HepG2 (cell line): ENCODE measurements at regions not wholly inside any gene's neighbourhood (a gene's known extent, or its start where the extent isn't known, plus 50 kb on each side); places are given as distances from the start of the nearest gene placed in this dataset.
A peak's percentile ranks its signal among the peaks of the same experiment; 100 is the strongest.

Source experiments
- ATAC-seq: fragments of 200-7000 bp; cut with Tn5 transposase; 3 replicates; pipeline ENCODE4 v1.9.1; 2020; ENCODE audit warnings: mild to moderate bottlenecking, moderate library complexity
- BruUV-seq: library from RNA; stranded (reverse); fragments of 400-500 nt; replicated peaks from 2 replicates; lab custom pipeline; 2021; lab: Mats Ljungman, UMichigan
- CTCF ChIA-PET: fragments of 300-600 bp; formaldehyde crosslinking; extraction: SDS; loops from one replicate; lab custom pipeline; 2021; ENCODE audit warnings: low total read pairs, inconsistent platforms, low intra/inter-chr PET ratio; lab: Yijun Ruan, JAX
- POLR2A ChIA-PET: fragments of 350-600 bp; sonication (Branson Sonifier 250); formaldehyde crosslinking; loops from one replicate; lab custom pipeline; 2020; ENCODE audit warnings: antibody characterized with exemption, inconsistent platforms; lab: Yijun Ruan, JAX
- DNase-seq: peaks from one replicate; pipeline ENCODE4 v3.0.0-alpha.2; 2015; ENCODE audit warnings: low spot score
- FAIRE-seq: peaks from 3 replicates; lab custom pipeline; 2011; peaks lifted over from hg19 to GRCh38; lab: Jason Lieb, UNC
- H2AFZ ChIP-seq: one replicate; pipeline ENCODE4 v1.6.1; 2011; ENCODE audit warnings: low read length, inconsistent platforms
- H3K27ac ChIP-seq: fragments of 300-600 bp; 3 replicates; pipeline ENCODE4 v1.8.0; 2011; ENCODE audit warnings: mixed run types, mild to moderate bottlenecking, mixed read lengths, low read length, inconsistent platforms; ENCODE audit not compliant: insufficient read depth; ENCODE audit errors: extremely low read length
- H3K27me3 ChIP-seq, 2 experiments: fragments of 200-600 bp in 1 of 2; 2 replicates in 1 of 2; 3 replicates in 1 of 2; pipeline versions ENCODE4 v1.6.0 to v1.8.0; 2011; ENCODE audit warnings: low read length in 2 of 2, mild to moderate bottlenecking in 2 of 2, moderate library complexity in 2 of 2, inconsistent platforms in 1 of 2; ENCODE audit not compliant: insufficient read depth in 2 of 2, control insufficient read depth in 1 of 2
- H3K36me3 ChIP-seq, 2 experiments: fragments of 200-600 bp in 1 of 2; replicated peaks in 1 of 2; 2 replicates in 1 of 2; 3 replicates in 1 of 2; pipeline versions ENCODE4 v1.5.1 to v1.8.0; 2011; ENCODE audit warnings: low read length in 2 of 2, inconsistent platforms in 1 of 2; ENCODE audit not compliant: insufficient read depth in 2 of 2, control insufficient read depth in 1 of 2
- H3K4me1 ChIP-seq: 2 replicates; pipeline ENCODE4 v1.5.1; 2012; ENCODE audit warnings: low read length, inconsistent platforms; ENCODE audit not compliant: insufficient read depth
- H3K4me2 ChIP-seq: 2 replicates; pipeline ENCODE4 v1.6.0; 2011; ENCODE audit warnings: low read depth, low read length, inconsistent platforms
- H3K4me3 ChIP-seq, 3 experiments: fragments of 200-600 bp in 1 of 3; sonication (generic), shearing (Covaris generic) in 1 of 3; replicated peaks in 1 of 3; 2 replicates each; pipeline ENCODE4 v1.5.1; 2011 to 2016; ENCODE audit warnings: low read length in 3 of 3, inconsistent platforms in 2 of 3, low read depth in 2 of 3, mild to moderate bottlenecking in 2 of 3, control low read depth in 1 of 3, mixed read lengths in 1 of 3; ENCODE audit not compliant: insufficient read depth in 1 of 3
- H3K79me2 ChIP-seq: one replicate; pipeline ENCODE4 v1.6.1; 2011; ENCODE audit warnings: low read length, inconsistent platforms; ENCODE audit not compliant: insufficient read depth
- H3K9ac ChIP-seq: 2 replicates; pipeline ENCODE4 v1.6.0; 2011; ENCODE audit warnings: mild to moderate bottlenecking, low read depth, low read length, inconsistent platforms; ENCODE audit not compliant: insufficient read depth
- H3K9me3 ChIP-seq: 2 replicates; pipeline ENCODE4 v1.5.1; 2012; ENCODE audit warnings: mild to moderate bottlenecking, low read length
- H4K20me1 ChIP-seq: 2 replicates; pipeline ENCODE4 v1.6.0; 2011; ENCODE audit warnings: inconsistent platforms, mild to moderate bottlenecking, low read length, moderate library complexity; ENCODE audit not compliant: insufficient read depth
- AKAP8 ChIP-seq: sonication (generic); formaldehyde crosslinking; IDR thresholded peaks from 2 replicates; pipeline ENCODE4 v1.5.1; 2020; ENCODE audit warnings: mild to moderate bottlenecking, missing genetic modification reagents
- HNF4G ChIP-seq, 2 experiments: sonication (generic) in 1 of 2; formaldehyde crosslinking in 1 of 2; IDR thresholded peaks; 2 replicates each; pipeline versions ENCODE4 v1.4.0 to v1.6.1; 2011 to 2020; ENCODE audit warnings: borderline replicate concordance in 2 of 2, low read depth in 2 of 2, mild to moderate bottlenecking in 2 of 2, low read length in 1 of 2, missing genetic modification reagents in 1 of 2, moderate library complexity in 1 of 2
- POLR2G ChIP-seq: fragments of 200-400 bp; formaldehyde crosslinking; IDR thresholded peaks from 2 replicates; pipeline ENCODE4 v1.6.1; 2018; ENCODE audit warnings: mild to moderate bottlenecking, low read depth, low read length, moderate library complexity
- SALL2 ChIP-seq: sonication (generic); formaldehyde crosslinking; IDR thresholded peaks from 2 replicates; pipeline ENCODE4 v1.8.1; 2023; ENCODE audit warnings: mild to moderate bottlenecking, missing genetic modification reagents, inconsistent platforms
- TEAD2 ChIP-seq: sonication (generic); formaldehyde crosslinking; IDR thresholded peaks from 2 replicates; pipeline ENCODE4 v1.9.0; 2021; ENCODE audit warnings: missing genetic modification reagents
- TOPORS ChIP-seq: sonication (generic); formaldehyde crosslinking; IDR thresholded peaks from 2 replicates; pipeline ENCODE4 v1.8.0; 2023; ENCODE audit warnings: mild to moderate bottlenecking, missing genetic modification reagents
- ZBTB38 ChIP-seq: sonication (generic); formaldehyde crosslinking; IDR thresholded peaks from 2 replicates; pipeline ENCODE4 v1.5.1; 2020; ENCODE audit warnings: mild to moderate bottlenecking, missing genetic modification reagents
- ZBTB42 ChIP-seq: sonication (generic); formaldehyde crosslinking; IDR thresholded peaks from 2 replicates; pipeline ENCODE4 v1.5.0; 2020; ENCODE audit warnings: mild to moderate bottlenecking, missing genetic modification reagents
- ZFP1 ChIP-seq: IDR thresholded peaks from 2 replicates; pipeline ENCODE4 v1.6.1; 2016
- ZMAT3 ChIP-seq: sonication (generic); formaldehyde crosslinking; conservative IDR thresholded peaks from 2 replicates; pipeline ENCODE4 v1.7.0; 2021; ENCODE audit warnings: missing genetic modification reagents
- ZSCAN31 ChIP-seq: sonication (generic); formaldehyde crosslinking; IDR thresholded peaks from 2 replicates; pipeline ENCODE4 v1.5.0; 2020; ENCODE audit warnings: low read depth, mild to moderate bottlenecking, missing genetic modification reagents
- WGBS: methylation state at CpG from one replicate; pipeline ENCODE4 v1.1.6; 2017; ENCODE audit warnings: low lambda C conversion rate; 5-methylcytosine and 5-hydroxymethylcytosine counted together
- in situ Hi-C: cut with HindIII; loops from 2 replicates; pipeline ENCODE4 v1.10.0; 2017; ENCODE audit warnings: low pct_unique_long_range_greater_than_20kb; ENCODE audit not compliant: extremely low pct_ligation_motif_present
- intact Hi-C: fragments of 100-400 bp; cut with micrococcal nuclease; formaldehyde crosslinking; loops from one replicate; pipeline ENCODE4 v1.10.0; 2022; ENCODE audit not compliant: unreplicated experiment

DNA sequence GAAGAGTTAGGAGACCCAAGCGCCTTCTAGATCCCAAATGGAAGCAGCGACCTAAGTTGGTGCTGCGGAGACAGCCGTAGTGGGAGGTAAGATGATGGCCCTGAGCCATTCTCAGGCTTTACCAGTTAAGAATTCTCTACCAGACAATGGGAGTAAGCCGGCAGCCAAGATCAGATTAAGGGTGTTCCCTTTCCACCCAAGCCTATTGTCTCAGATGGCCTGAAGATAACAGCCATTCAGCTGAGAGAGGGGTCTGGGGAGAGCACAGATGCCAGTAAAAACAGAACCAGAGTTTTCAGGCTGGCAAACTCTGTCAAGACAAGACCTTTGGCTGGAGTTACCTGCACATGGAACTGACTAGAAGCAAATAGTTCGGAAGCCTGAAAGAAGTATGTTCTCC lies 191.7 kb upstream of the HAAO start:
- no peak for DNase-seq
- H3K27ac ChIP-seq, result no peak overlapping the region
- TF ChIP-seq SALL2 (CRISPR knock-in tag), result no peak
- 0 out of 2 replicates have a peak, but pooled peaks have one; percentile 19 for TF ChIP-seq HNF4G (IDR thresholded peaks at IDR 0.05; ENCODE audit: borderline replicate concordance, low read depth, low read length)
- TF ChIP-seq HNF4G (CRISPR knock-in tag; IDR thresholded peaks at IDR 0.05; ENCODE audit: borderline replicate concordance, low read depth), result no peak
- BruUV-seq, result no TSS peak
- ChIA-PET POLR2A (interaction anchor here (2.0 kb wide), 1 partner anchor 10 kb away, joined by 6 read pairs; no protein-coding TSS in a partner anchor), CTCF (no interaction called here)
- no peak overlapping the region for H3K4me2 ChIP-seq
- no peaks in the 10 kb centered on the region for H3K9me3 ChIP-seq
- H3K27me3 ChIP-seq, result no peaks in the 10 kb centered on the region
- H3K9ac ChIP-seq, result no peak overlapping the region
- intact Hi-C loops, result no loop called here
- H3K4me1 ChIP-seq, result peaks cover 98% of the 10 kb centered on the region
- no peak for ATAC-seq
- no peaks in the 10 kb centered on the region for H4K20me1 ChIP-seq
- H3K36me3 ChIP-seq, result no peaks in the 10 kb centered on the region
- H2AFZ ChIP-seq, result no peak overlapping the region
- FAIRE-seq, result no peak
- H3K4me3 ChIP-seq, result no peak overlapping the region
- in situ Hi-C loops, result no loop called here
- H3K79me2 ChIP-seq, result no peaks in the 10 kb centered on the region
- 98% methylated on average over 6 of the region's 6 CpGs for WGBS

DNA sequence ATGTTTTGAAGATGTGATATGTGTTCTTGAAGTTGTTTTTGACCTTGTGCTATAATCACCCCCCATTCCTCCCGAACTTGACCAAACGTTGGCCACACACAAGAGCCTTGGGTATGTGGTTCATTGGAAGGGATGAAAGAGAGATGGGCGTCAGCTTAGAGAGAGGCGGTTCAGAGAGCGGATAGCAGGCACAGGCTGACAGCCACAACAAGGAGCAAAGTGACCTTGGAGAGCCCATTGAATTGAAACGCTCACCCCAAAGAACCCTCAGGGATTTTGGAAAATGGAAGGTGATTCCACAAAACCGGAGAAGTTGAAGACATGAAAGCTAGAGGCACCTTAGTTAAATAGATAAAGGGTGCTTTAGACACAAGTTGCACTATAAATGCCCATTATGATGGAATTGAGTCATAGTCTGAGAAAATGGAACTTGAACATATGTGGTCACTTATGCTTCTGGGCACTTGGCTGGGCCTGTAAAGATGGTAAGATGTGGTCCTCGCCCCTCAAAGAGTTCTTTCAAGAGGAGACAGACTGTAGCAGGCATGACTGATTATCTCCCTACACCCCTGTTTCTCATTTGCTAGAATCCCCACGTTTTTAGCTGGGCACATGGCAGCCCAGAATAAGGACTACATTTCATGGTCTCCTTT lies 188.5 kb upstream of the HAAO start:
- peak; percentile 76 for TF ChIP-seq ZBTB38 (CRISPR knock-in tag)
- no peak for TF ChIP-seq TOPORS (CRISPR knock-in tag)
- TF ChIP-seq AKAP8 (CRISPR knock-in tag), result 0 out of 2 replicates have a peak, but pooled peaks have one; percentile 39
- TF ChIP-seq POLR2G, result peak; percentile 14
- TF ChIP-seq ZSCAN31 (CRISPR knock-in tag), result 0 out of 2 replicates have a peak, but pooled peaks have one; percentile 1
- TF ChIP-seq ZBTB42 (CRISPR knock-in tag), result 0 out of 2 replicates have a peak, but pooled peaks have one; percentile 44
- TF ChIP-seq ZMAT3 (CRISPR knock-in tag), result 0 out of 2 replicates have a peak, but pooled peaks have one; percentile 9
- TF ChIP-seq ZFP1 (CRISPR knock-in tag), result no peak
- TF ChIP-seq TEAD2 (CRISPR knock-in tag), result no peak
- H3K4me2 ChIP-seq, result no peak overlapping the region
- no TSS peak for BruUV-seq
- DNase-seq, result no peak
- ChIA-PET CTCF (no interaction called here), POLR2A (interaction anchor here (12.9 kb wide), 1 partner anchor 28 kb away, joined by 555 read pairs; no protein-coding TSS in a partner anchor)
- H3K9me3 ChIP-seq, result no peaks in the 10 kb centered on the region
- H4K20me1 ChIP-seq, result no peaks in the 10 kb centered on the region
- H2AFZ ChIP-seq, result no peak overlapping the region
- peak overlapping the region; percentile 93 for H3K27ac ChIP-seq
- H3K4me1 ChIP-seq, result peaks cover 98% of the 10 kb centered on the region
- H3K9ac ChIP-seq, result 0 out of 2 replicates have a peak overlapping the region, but pooled peaks have one; percentile 71
- no peaks in the 10 kb centered on the region for H3K79me2 ChIP-seq
- 87% methylated on average over 9 of the region's 9 CpGs for WGBS
- peak; percentile 26 for FAIRE-seq
- intact Hi-C loops (no loop called here), in situ Hi-C loops (no loop called here)
- H3K27me3 ChIP-seq, result no peaks in the 10 kb centered on the region
- H3K4me3 ChIP-seq, result no peak overlapping the region
- H3K36me3 ChIP-seq, result no peaks in the 10 kb centered on the region
- ATAC-seq, result no peak
